ENCODE measurements at regions not wholly inside any gene's neighbourhood (a gene's known extent, or its start where the extent isn't known, plus 50 kb on each side); places are given as distances from the start of the nearest gene placed in this dataset.
A peak's percentile ranks its signal among the peaks of the same experiment; 100 is the strongest.

DNA sequence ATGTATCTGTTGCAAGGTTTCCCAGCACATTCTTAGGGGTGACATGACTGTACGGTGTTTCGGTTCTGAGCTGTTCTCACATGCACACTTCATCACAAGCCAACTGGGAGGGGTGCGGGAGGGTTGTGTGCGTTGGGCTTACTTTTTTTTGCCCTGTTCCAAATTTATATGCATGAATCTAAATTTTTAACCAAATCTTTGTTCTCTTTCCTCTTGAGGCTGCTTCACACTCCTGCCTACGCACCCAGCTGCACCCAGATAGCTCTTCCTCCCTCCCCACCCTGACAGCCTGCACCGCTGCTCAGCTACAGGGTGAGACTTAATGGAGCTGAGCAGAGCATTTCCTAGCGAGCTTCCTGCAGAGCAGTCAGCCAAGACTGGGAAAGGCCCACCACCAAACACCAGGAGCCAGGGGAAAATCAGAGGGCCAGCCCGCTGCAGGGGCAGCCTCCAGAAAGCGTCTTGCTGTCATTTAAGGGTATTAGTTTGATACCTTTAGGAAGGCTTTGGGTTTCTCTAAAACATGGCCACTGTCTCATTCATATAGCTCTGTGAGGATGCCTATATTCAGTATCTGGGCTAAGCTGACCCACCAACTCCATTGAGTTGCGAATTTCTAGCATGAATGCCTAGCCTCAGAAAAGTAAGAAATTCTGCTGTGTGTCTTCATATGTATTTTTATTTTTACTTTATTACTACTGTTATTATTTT, 84.5 kb downstream of the POU3F3 start:
- H2AFZ ChIP-seq (replicated peaks; ENCODE audit: low read length, poor library complexity), result peak overlapping the region; percentile 49
- no peak overlapping the region for H3K4me2 ChIP-seq (ENCODE audit: low read depth, low read length)
- H2BK15ac ChIP-seq (ENCODE audit: low read depth, low read length), result no peak overlapping the region
- intact Hi-C loops (cut with micrococcal nuclease), result no loop called here
- H2AK9ac ChIP-seq (replicated peaks; ENCODE audit: low read depth, low read length, poor library complexity), result no peak overlapping the region
- no peak overlapping the region for H3K18ac ChIP-seq (ENCODE audit: low read depth, low read length)
- dilution Hi-C loops (cut with HindIII; ENCODE audit: low sequenced_read_pairs, unreplicated experiment), result no loop called here
- H2BK120ac ChIP-seq (ENCODE audit: low read depth, low read length), result no peak overlapping the region
- H3K56ac ChIP-seq (ENCODE audit: extremely low read depth, insufficient read depth, low read length), result no peak overlapping the region
- no peaks in the 10 kb centered on the region for H3K79me1 ChIP-seq (ENCODE audit: low read depth in 1 of 2, low read length in 2 of 2)
- no peak overlapping the region for H3K4me3 ChIP-seq (ENCODE audit: insufficient read depth, low read depth, low read length)
- H3K4me1 ChIP-seq (ENCODE audit: control insufficient read depth, insufficient read depth, low read length), result no peaks in the 10 kb centered on the region
- H4K91ac ChIP-seq (ENCODE audit: insufficient read depth, low read depth, low read length), result no peak overlapping the region
- POLR2A ChIA-PET (ENCODE audit: unreplicated experiment), result no interaction called here
- BruUV-seq (replicated peaks), result no TSS peak
- no peaks in the 10 kb centered on the region; the same call in 1 of the 2 replicates for H3K27me3 ChIP-seq (ENCODE audit: control insufficient read depth, insufficient read depth, low read length)
- no peak overlapping the region for H3K4ac ChIP-seq (ENCODE audit: low read depth, low read length)
- no peaks in the 10 kb centered on the region for H3K9me3 ChIP-seq (ENCODE audit: control insufficient read depth, insufficient read depth, low read length)
- H2BK20ac ChIP-seq (ENCODE audit: low read depth, low read length), result no peak overlapping the region
- whole genome bisulfite sequencing, 2 experiments (ENCODE audit: extremely low coverage in 2 of 2, insufficient read length in 1 of 2), result no CpG with 5 or more reads among the region's 10 CpGs
- no peak overlapping the region for H2BK5ac ChIP-seq (ENCODE audit: low read depth, low read length, poor library complexity, severe bottlenecking)
- in situ Hi-C loops (cut with MboI; ENCODE audit: low sequenced_read_pairs), result no loop called here
- CTCF ChIA-PET, result no interaction called here
- H3K9ac ChIP-seq (ENCODE audit: low read depth, low read length), result no peak overlapping the region
- no peaks in the 10 kb centered on the region for H4K20me1 ChIP-seq (ENCODE audit: insufficient read depth, low read length)
- H3K27ac ChIP-seq (ENCODE audit: insufficient read depth, low read length), result no peak overlapping the region
- no peaks in the 10 kb centered on the region for H3K9me1 ChIP-seq (ENCODE audit: insufficient read depth, low read length)
- no peak overlapping the region for H3K14ac ChIP-seq (replicated peaks; ENCODE audit: low read depth, low read length)
- no peak overlapping the region for H3K23ac ChIP-seq (ENCODE audit: low read depth, low read length)
- DNase-seq, result no peak
- ATAC-seq (ENCODE audit: low read depth), result no peak
- TF ChIP-seq BHLHE40 (IDR thresholded peaks at IDR 0.05; ENCODE audit: low read depth, low read length) (no peak), MAFK (IDR thresholded peaks at IDR 0.05; ENCODE audit: low read depth, low read length) (no peak), NFE2L2 (IDR thresholded peaks at IDR 0.05; ENCODE audit: low read depth, low read length) (no peak), FOS (IDR thresholded peaks at IDR 0.05; ENCODE audit: low read depth, low read length) (no peak), RAD21 (IDR thresholded peaks at IDR 0.05; ENCODE audit: low read length) (no peak), CEBPB (IDR thresholded peaks at IDR 0.05; ENCODE audit: low read depth, low read length) (no peak), RFX5 (IDR thresholded peaks at IDR 0.05; ENCODE audit: low read depth, low read length) (no peak), SMC3 (IDR thresholded peaks at IDR 0.05; ENCODE audit: low read depth, low read length) (no peak), MXI1 (IDR thresholded peaks at IDR 0.05; ENCODE audit: borderline replicate concordance, low read depth, low read length) (no peak), MAZ (IDR thresholded peaks at IDR 0.05; ENCODE audit: borderline replicate concordance, low read depth, low read length) (no peak)
- TF ChIP-seq, protein P1, sequence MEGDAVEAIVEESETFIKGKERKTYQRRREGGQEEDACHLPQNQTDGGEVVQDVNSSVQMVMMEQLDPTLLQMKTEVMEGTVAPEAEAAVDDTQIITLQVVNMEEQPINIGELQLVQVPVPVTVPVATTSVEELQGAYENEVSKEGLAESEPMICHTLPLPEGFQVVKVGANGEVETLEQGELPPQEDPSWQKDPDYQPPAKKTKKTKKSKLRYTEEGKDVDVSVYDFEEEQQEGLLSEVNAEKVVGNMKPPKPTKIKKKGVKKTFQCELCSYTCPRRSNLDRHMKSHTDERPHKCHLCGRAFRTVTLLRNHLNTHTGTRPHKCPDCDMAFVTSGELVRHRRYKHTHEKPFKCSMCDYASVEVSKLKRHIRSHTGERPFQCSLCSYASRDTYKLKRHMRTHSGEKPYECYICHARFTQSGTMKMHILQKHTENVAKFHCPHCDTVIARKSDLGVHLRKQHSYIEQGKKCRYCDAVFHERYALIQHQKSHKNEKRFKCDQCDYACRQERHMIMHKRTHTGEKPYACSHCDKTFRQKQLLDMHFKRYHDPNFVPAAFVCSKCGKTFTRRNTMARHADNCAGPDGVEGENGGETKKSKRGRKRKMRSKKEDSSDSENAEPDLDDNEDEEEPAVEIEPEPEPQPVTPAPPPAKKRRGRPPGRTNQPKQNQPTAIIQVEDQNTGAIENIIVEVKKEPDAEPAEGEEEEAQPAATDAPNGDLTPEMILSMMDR (conservative IDR thresholded peaks at IDR 0.05; ENCODE audit: low read depth, low read length), result no peak
- TF ChIP-seq, protein P2, sequence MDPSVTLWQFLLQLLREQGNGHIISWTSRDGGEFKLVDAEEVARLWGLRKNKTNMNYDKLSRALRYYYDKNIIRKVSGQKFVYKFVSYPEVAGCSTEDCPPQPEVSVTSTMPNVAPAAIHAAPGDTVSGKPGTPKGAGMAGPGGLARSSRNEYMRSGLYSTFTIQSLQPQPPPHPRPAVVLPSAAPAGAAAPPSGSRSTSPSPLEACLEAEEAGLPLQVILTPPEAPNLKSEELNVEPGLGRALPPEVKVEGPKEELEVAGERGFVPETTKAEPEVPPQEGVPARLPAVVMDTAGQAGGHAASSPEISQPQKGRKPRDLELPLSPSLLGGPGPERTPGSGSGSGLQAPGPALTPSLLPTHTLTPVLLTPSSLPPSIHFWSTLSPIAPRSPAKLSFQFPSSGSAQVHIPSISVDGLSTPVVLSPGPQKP (IDR thresholded peaks at IDR 0.05; ENCODE audit: borderline replicate concordance, low read depth, low read length), result no peak
- TF ChIP-seq, protein P3, sequence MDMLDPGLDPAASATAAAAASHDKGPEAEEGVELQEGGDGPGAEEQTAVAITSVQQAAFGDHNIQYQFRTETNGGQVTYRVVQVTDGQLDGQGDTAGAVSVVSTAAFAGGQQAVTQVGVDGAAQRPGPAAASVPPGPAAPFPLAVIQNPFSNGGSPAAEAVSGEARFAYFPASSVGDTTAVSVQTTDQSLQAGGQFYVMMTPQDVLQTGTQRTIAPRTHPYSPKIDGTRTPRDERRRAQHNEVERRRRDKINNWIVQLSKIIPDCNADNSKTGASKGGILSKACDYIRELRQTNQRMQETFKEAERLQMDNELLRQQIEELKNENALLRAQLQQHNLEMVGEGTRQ (IDR thresholded peaks at IDR 0.05; ENCODE audit: low read depth, low read length), result no peak
- H4K8ac ChIP-seq (ENCODE audit: low read depth in 2 of 2, low read length in 2 of 2), result no peak overlapping the region
- no peak overlapping the region for H4K5ac ChIP-seq (ENCODE audit: low read depth, low read length)
- H2AK5ac ChIP-seq (ENCODE audit: low read depth, low read length), result no peak overlapping the region
- H3K36me3 ChIP-seq (ENCODE audit: control insufficient read depth, insufficient read depth, low read length), result no peaks in the 10 kb centered on the region
